K562 (cell line): ENCODE measurements at regions not wholly inside any gene's neighbourhood (a gene's known extent, or its start where the extent isn't known, plus 50 kb on each side); places are given as distances from the start of the nearest gene placed in this dataset.

Experiments
- ATAC-seq: fragments of 200-7000 bp; cut with Tn5 transposase; 3 replicates; pipeline ENCODE4 v1.9.1; 2020; ENCODE audit warnings: moderate library complexity
- BruUV-seq: library from RNA; stranded (reverse); fragments of 400-500 nt; replicated peaks from 2 replicates; lab custom pipeline; 2021; lab: Mats Ljungman, UMichigan
- CTCF ChIA-PET: fragments of 300-600 bp; formaldehyde crosslinking; extraction: SDS; loops from one replicate; lab custom pipeline; 2021; ENCODE audit warnings: low intra/inter-chr PET ratio; lab: Yijun Ruan, JAX
- POLR2A ChIA-PET: fragments of 300-600, 350-650 bp; sonication (Branson Sonifier 250); formaldehyde crosslinking; extraction: SDS; loops from one replicate; lab custom pipeline; 2021; ENCODE audit warnings: antibody characterized with exemption, inconsistent platforms; lab: Yijun Ruan, JAX
- DNase-seq, 4 experiments: peaks; one replicate each; pipeline versions ENCODE4 v3.0.0 to v3.0.0-alpha.2; 2011 to 2018; ENCODE audit warnings: low spot score in 3 of 4, mixed read lengths in 3 of 4; ENCODE audit errors: extremely low read depth in 1 of 4
- FAIRE-seq: peaks from 2 replicates; lab custom pipeline; 2011; peaks lifted over from hg19 to GRCh38; lab: Jason Lieb, UNC
- H2AFZ ChIP-seq: 2 replicates; pipeline ENCODE4 v1.6.0; 2011; ENCODE audit warnings: low read depth, low read length, control low read depth, inconsistent platforms
- H3K27ac ChIP-seq: fragments of 200-600 bp; 3 replicates; pipeline ENCODE4 v1.8.0; 2011; ENCODE audit warnings: low read depth, mild to moderate bottlenecking, control low read depth, inconsistent platforms, low read length, moderate library complexity, mixed read lengths; ENCODE audit errors: extremely low read depth
- H3K27me3 ChIP-seq, 2 experiments: fragments of 300-600 bp in 1 of 2; 2 replicates in 1 of 2; 3 replicates in 1 of 2; pipeline versions ENCODE4 v1.6.0 to v1.8.0; 2011; ENCODE audit warnings: inconsistent platforms in 2 of 2, low read length in 2 of 2, mild to moderate bottlenecking in 1 of 2, mixed read lengths in 1 of 2, moderate library complexity in 1 of 2; ENCODE audit not compliant: control insufficient read depth in 2 of 2, insufficient read depth in 2 of 2
- H3K36me3 ChIP-seq: fragments of 300-600 bp; 3 replicates; pipeline ENCODE4 v1.8.0; 2011; ENCODE audit warnings: mild to moderate bottlenecking, low read length, inconsistent platforms; ENCODE audit not compliant: control insufficient read depth, insufficient read depth
- H3K4me1 ChIP-seq, 2 experiments: fragments of 200-600 bp in 1 of 2; replicated peaks in 1 of 2; 2 replicates in 1 of 2; 3 replicates in 1 of 2; pipeline versions ENCODE4 v1.5.1 to v1.8.0; 2011; ENCODE audit warnings: inconsistent platforms in 2 of 2, low read length in 2 of 2, mild to moderate bottlenecking in 1 of 2, mixed read lengths in 1 of 2, moderate library complexity in 1 of 2; ENCODE audit not compliant: control insufficient read depth in 2 of 2, insufficient read depth in 2 of 2
- H3K4me2 ChIP-seq: 2 replicates; pipeline ENCODE4 v1.6.1; 2011; ENCODE audit warnings: low read length, control low read depth, inconsistent platforms, mixed read lengths; ENCODE audit not compliant: insufficient read depth
- H3K4me3 ChIP-seq: fragments of 200-600 bp; sonication (generic), shearing (Covaris generic); 2 replicates; pipeline ENCODE4 v1.5.1; 2016; ENCODE audit warnings: control low read depth, inconsistent platforms
- H3K79me2 ChIP-seq: fragments of 200-600 bp; 3 replicates; pipeline ENCODE4 v1.8.0; 2011; ENCODE audit warnings: low read length, inconsistent platforms; ENCODE audit not compliant: control insufficient read depth, insufficient read depth
- H3K9ac ChIP-seq, 2 experiments: 2 replicates each; pipeline versions ENCODE4 v1.6.0 to v1.6.1; 2011; ENCODE audit warnings: low read depth in 2 of 2, low read length in 2 of 2, control low read depth in 1 of 2, inconsistent platforms in 1 of 2, mild to moderate bottlenecking in 1 of 2, mixed read lengths in 1 of 2; ENCODE audit not compliant: insufficient read depth in 1 of 2
- H3K9me1 ChIP-seq: one replicate; pipeline ENCODE4 v1.6.0; 2011; ENCODE audit warnings: inconsistent platforms, mild to moderate bottlenecking, low read length, moderate library complexity; ENCODE audit not compliant: control insufficient read depth, insufficient read depth
- H3K9me3 ChIP-seq: replicated peaks from 2 replicates; pipeline ENCODE4 v1.5.1; 2011; ENCODE audit warnings: low read depth, low read length, inconsistent platforms; ENCODE audit not compliant: control insufficient read depth, insufficient read depth
- H4K20me1 ChIP-seq: replicated peaks from 2 replicates; pipeline ENCODE4 v1.6.1; 2011; ENCODE audit warnings: low read length, inconsistent platforms, mixed read lengths; ENCODE audit not compliant: control insufficient read depth, insufficient read depth
- KLF13 ChIP-seq: fragments of 450-650 bp; IDR thresholded peaks from 2 replicates; pipeline ENCODE4 v1.6.1; 2016; ENCODE audit warnings: missing genetic modification characterization, low read depth, mild to moderate bottlenecking, missing compliant biosample characterization, moderate library complexity, borderline replicate concordance
- NFYB ChIP-seq: IDR thresholded peaks from 2 replicates; pipeline ENCODE4 v1.6.1; 2011; ENCODE audit warnings: mild to moderate bottlenecking, moderate library complexity; ENCODE audit not compliant: insufficient read length; ENCODE audit errors: extremely low read depth
- NR2F6 ChIP-seq: fragments of 450-650 bp; formaldehyde crosslinking; IDR thresholded peaks from 2 replicates; pipeline ENCODE4 v1.4.0; 2020; ENCODE audit warnings: mild to moderate bottlenecking
- RERE ChIP-seq: sonication (generic); formaldehyde crosslinking; IDR thresholded peaks from 2 replicates; pipeline ENCODE4 v1.8.0; 2023; ENCODE audit warnings: missing genetic modification reagents, mild to moderate bottlenecking, borderline replicate concordance
- SIN3B ChIP-seq: fragments of 450-650 bp; IDR thresholded peaks from 2 replicates; pipeline ENCODE4 v1.6.1; 2017; ENCODE audit warnings: low read depth, mild to moderate bottlenecking, moderate library complexity
- SRF ChIP-seq, 2 experiments: fragments of 250-450, 450-650 bp in 1 of 2; sonication (Bioruptor Pico) in 1 of 2; sonication (generic) in 1 of 2; formaldehyde crosslinking; IDR thresholded peaks; 2 replicates each; pipeline versions ENCODE4 v1.5.0 to v1.5.1; 2020 to 2022; ENCODE audit warnings: mild to moderate bottlenecking in 1 of 2, missing genetic modification reagents in 1 of 2
- TCF15 ChIP-seq: fragments of 250-450 bp; sonication (Bioruptor Pico); IDR thresholded peaks from 2 replicates; pipeline ENCODE4 v1.8.0; 2022; ENCODE audit warnings: moderate library complexity, mild to moderate bottlenecking, inconsistent platforms
- TFAM ChIP-seq: fragments of 250-450 bp; sonication (Bioruptor Pico); conservative IDR thresholded peaks from 2 replicates; pipeline ENCODE4 v1.5.0; 2021; ENCODE audit warnings: mild to moderate bottlenecking, moderate library complexity
- U2AF2 ChIP-seq: fragments of 200-400 bp; formaldehyde crosslinking; optimal IDR thresholded peaks from 2 replicates; pipeline ENCODE3; 2017; ENCODE audit warnings: low read depth, mild to moderate bottlenecking, low read length
- XRCC3 ChIP-seq: fragments of 450-650 bp; IDR thresholded peaks from 2 replicates; pipeline ENCODE4 v1.6.1; 2017; ENCODE audit warnings: mild to moderate bottlenecking, moderate library complexity
- ZNF133 ChIP-seq: fragments of 250-450 bp; sonication (Bioruptor Pico); IDR thresholded peaks from 2 replicates; pipeline ENCODE4 v1.4.0; 2020; ENCODE audit warnings: mild to moderate bottlenecking
- ZNF239 ChIP-seq: fragments of 250-450 bp; sonication (Bioruptor Pico); IDR thresholded peaks from 2 replicates; pipeline ENCODE4 v1.4.0; 2020; ENCODE audit warnings: mild to moderate bottlenecking
- ZNF384 ChIP-seq: IDR thresholded peaks from 2 replicates; pipeline ENCODE4 v1.6.1; 2012; ENCODE audit warnings: low read depth, low read length, improper control_type of control experiment
- ZNF431 ChIP-seq: sonication (generic); formaldehyde crosslinking; IDR thresholded peaks from 2 replicates; pipeline ENCODE4 v1.8.0; 2022; ENCODE audit warnings: mild to moderate bottlenecking, missing genetic modification reagents
- ZNF589 ChIP-seq: fragments of 200-800 bp; sonication (Bioruptor generic); IDR thresholded peaks from 2 replicates; pipeline ENCODE4 v1.6.1; 2016; ENCODE audit warnings: low read depth, missing genetic modification characterization, missing compliant biosample characterization
- ZNF644 ChIP-seq: fragments of 200-800 bp; sonication (Bioruptor generic); IDR thresholded peaks from 2 replicates; pipeline ENCODE4 v1.6.1; 2016; ENCODE audit warnings: low read depth, missing genetic modification characterization, missing compliant biosample characterization
- WGBS: fragments of 100-300 bp; shearing (Covaris generic); methylation state at CpG from one replicate; pipeline ENCODE4 v1.1.6; 2016; ENCODE audit warnings: low coverage, mixed read lengths; ENCODE audit not compliant: insufficient coverage; ENCODE audit errors: missing lambda C conversion rate; 5-methylcytosine and 5-hydroxymethylcytosine counted together
- in situ Hi-C: fragments of 300-500 bp; cut with MboI; formaldehyde crosslinking; loops from 4 replicates; pipeline ENCODE4 v1.15.0; 2018; ENCODE audit warnings: inconsistent platforms, mixed read lengths
- intact Hi-C: fragments of 100-400 bp; cut with micrococcal nuclease; formaldehyde crosslinking; loops from 2 replicates; pipeline ENCODE4 v1.14.2; 2022
- TF ChIP-seq, protein P1 (sequence below): sonication (generic); formaldehyde crosslinking; IDR thresholded peaks from 2 replicates; pipeline ENCODE4 v1.4.0; 2020; ENCODE audit warnings: mild to moderate bottlenecking, missing genetic modification reagents

- ATAC-seq, result no peak
- Histone ChIP-seq H3K4me2 (no peak overlapping the region), H3K9ac (no peak overlapping the region), H3K27me3 (no peaks in the 10 kb centered on the region), H3K27ac (no peak overlapping the region), H3K9me1 (no peaks in the 10 kb centered on the region), H3K4me1 (no peaks in the 10 kb centered on the region), H3K4me3 (no peak overlapping the region), H3K9me3 (no peaks in the 10 kb centered on the region), H3K36me3 (no peaks in the 10 kb centered on the region), H4K20me1 (no peaks in the 10 kb centered on the region), H3K79me2 (no peaks in the 10 kb centered on the region), H2AFZ (no peak overlapping the region)
- ChIA-PET CTCF (no interaction called here), POLR2A (no interaction called here)
- no peak for FAIRE-seq
- no TSS peak for BruUV-seq
- in situ Hi-C loops, result no loop called here
- DNase-seq, result no peak
- WGBS, result 0% methylated on average over 2 of the region's 2 CpGs
- intact Hi-C loops, result no loop called here
- TF ChIP-seq U2AF2 (no peak), KLF13 (no peak), ZNF239 (CRISPR knock-in tag) (no peak), RERE (no peak), XRCC3 (no peak), NR2F6 (CRISPR knock-in tag) (no peak), ZNF384 (no peak), ZNF133 (no peak), SRF (CRISPR knock-in tag; IDR thresholded peaks at IDR 0.05) (no peak), ZNF431 (CRISPR knock-in tag) (no peak), TCF15 (CRISPR knock-in tag) (no peak), ZNF644 (no peak), ZNF589 (CRISPR knock-in tag) (no peak), SIN3B (no peak), TFAM (CRISPR knock-in tag) (no peak), NFYB (no peak)
- TF ChIP-seq, protein P1, sequence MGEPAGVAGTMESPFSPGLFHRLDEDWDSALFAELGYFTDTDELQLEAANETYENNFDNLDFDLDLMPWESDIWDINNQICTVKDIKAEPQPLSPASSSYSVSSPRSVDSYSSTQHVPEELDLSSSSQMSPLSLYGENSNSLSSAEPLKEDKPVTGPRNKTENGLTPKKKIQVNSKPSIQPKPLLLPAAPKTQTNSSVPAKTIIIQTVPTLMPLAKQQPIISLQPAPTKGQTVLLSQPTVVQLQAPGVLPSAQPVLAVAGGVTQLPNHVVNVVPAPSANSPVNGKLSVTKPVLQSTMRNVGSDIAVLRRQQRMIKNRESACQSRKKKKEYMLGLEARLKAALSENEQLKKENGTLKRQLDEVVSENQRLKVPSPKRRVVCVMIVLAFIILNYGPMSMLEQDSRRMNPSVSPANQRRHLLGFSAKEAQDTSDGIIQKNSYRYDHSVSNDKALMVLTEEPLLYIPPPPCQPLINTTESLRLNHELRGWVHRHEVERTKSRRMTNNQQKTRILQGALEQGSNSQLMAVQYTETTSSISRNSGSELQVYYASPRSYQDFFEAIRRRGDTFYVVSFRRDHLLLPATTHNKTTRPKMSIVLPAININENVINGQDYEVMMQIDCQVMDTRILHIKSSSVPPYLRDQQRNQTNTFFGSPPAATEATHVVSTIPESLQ (CRISPR knock-in tag), result no peak
Measured at GRCh38 chr9:106423575-106423974, 439.4 kb upstream of the ZNF462 start.
